ENCODE measurements at regions not wholly inside any gene's neighbourhood (a gene's known extent, or its start where the extent isn't known, plus 50 kb on each side); places are given as distances from the start of the nearest gene placed in this dataset.
"Not testable (repeated sequence)": the region's sequence is repeated elsewhere in the genome, so short reads cannot be mapped to it uniquely, and the experiment has no call there.

DNA sequence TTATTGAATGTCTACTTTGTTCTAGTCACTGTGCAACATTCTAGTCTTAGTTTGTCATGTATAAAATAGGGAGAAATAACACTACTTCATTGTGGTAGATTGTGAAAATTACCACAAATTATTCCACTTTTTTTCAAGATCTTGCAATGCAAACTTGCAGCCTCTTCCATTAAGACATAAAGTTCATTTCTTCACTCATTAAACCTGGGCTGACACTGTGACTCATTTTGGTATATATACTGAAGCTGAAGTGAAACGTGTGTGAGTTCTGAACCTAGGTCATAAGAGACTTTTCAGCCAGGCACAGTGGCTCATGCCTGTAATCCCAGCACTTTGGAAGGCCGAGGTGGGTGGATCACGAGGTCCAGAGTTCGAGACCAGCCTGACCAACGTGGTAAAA is 329.0 kb downstream of the BCKDHB start:
- no peak for DNase-seq

- no peak for DNase-seq
Measured at GRCh38 chr6:80434691-80435350, 328.4 kb downstream of the BCKDHB start.

DNA sequence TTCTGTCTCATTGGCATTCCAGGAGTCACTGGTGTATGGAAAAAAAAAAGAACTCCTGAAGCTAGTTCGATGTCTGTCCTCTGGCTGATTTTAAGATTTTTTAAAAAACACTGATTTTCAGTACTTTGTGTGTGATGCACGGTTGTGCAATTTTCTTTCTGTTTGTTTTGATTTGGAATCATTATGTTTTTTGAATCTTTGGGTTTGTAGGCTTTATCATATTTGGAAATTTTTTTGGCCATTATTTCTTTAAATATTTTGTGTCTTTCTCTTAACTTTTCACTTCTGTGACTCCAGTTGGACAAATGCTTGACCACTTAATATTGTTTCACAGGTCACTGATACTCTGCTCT is 327.2 kb downstream of the BCKDHB start:
- DNase-seq: no peak

DNA sequence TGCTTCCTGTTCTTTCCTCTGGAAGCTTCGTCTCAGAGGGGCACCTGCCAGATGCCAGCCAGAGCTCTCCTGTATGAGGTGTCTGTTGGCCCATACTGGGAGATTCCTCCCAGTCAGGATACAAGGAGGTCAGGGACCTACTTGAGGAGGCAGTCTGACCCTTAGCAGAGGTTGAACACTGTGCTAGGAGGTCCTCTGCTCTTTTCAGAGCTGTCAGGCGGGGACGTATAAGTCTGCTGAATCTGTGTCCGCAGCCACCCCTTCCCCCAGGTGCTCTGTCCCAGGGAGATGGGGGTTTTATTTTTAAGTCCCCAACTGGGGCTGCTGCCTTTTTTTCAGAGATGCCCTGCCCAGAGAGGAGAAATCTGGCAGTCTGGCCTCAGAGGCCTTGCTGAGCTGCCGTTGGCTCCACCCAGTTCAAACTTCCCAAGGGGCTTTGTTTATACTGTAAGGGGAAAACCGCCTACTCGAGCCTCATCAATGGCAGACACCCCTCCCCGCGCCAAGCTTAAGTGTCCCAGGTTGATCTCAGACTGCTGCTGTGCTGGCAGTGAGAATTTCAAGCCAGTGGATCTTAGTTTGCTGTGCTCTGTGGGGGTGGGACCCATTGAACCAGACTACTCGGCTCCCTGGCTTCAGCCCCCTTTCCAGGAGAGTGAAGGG is 326.7 kb downstream of the BCKDHB start:
- DNase-seq: no peak

- no peak for DNase-seq
Measured at GRCh38 chr6:80425089-80425823, 318.8 kb downstream of the BCKDHB start.

DNA sequence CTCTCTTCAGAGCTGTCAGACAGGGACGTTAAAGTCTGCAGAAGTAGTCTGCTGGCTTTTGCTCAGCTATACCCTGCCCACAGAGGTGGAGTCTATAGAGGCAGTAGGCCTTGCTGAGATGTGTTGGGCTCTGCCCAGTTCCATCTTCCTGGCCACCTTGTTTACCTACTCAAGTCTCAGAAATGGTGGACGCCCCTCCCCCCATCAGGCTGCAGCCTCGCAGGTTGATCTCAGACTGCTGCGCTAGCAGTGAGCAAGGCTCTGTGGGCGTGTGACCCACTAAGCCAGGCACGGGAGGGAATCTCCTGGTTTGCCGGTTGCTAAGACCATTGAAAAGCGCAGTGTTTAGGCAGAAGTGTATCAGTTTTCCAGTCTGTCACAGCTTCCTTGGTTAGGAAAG is 305.0 kb downstream of the BCKDHB start:
- DNase-seq: no peak

GRCh38 chr6:80407976-80408375 is 301.5 kb downstream of the BCKDHB start:
- not testable (repeated sequence) for DNase-seq

- DNase-seq: no peak
Measured at GRCh38 chr6:80404889-80405288, 298.4 kb downstream of the BCKDHB start.

DNA sequence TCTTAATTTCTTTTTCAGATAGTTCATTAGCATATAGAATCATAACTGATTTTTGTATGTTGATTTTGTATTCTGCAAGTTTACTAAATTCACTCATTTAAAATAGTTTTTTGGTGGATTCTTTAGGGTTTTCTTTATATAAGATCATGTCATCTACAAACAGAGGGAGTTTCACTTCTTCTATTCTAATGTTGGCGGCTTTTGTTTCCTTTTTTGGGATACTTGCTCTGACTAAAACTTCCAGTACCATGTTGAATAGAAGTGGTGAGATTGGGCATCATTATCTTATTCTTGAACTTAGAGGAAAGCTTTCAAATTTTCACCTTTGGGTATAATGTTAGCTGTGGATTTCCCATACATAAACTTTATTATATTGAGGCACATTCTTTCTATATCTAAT is 296.9 kb downstream of the BCKDHB start:
- DNase-seq: no peak

DNA sequence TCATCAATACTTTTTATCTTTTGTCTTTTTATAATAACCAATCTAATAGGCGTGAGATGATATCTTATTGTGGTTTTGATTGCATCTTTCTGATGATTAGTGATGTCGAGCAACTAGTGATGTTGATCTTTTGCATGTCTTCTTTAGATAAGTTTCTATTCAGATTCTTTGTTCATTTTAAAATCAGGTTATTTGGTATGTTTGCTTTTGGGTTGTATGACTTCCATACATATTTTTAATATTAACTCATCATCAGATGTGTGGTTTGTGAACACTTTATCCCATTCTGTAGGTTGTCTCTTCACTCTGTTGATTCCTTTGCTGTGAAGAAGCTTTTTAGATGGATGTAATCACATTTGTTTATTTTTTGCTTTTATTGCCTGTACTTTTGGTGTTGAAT is 295.8 kb downstream of the BCKDHB start:
- DNase-seq: no peak
